ENCODE measurements at regions not wholly inside any gene's neighbourhood (a gene's known extent, or its start where the extent isn't known, plus 50 kb on each side); places are given as distances from the start of the nearest gene placed in this dataset.

DNA sequence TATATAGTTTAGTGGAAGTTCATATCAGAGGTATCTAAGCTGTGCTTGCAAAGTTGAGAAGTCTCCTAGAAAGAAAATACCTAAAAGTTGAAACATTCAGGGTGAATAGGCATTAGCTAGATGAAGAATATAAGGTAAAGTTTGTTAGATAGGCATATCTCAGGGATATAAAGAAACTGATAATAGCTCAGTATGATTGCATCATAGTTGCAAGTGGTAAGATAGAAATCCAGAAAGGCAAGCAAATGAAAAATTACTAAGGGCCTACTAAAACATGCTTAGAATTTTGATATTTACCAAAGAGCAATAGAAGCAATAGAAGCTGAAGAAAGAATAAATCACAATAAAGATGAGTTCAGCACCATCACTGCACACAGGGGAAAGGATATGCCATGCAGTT is 610.0 kb upstream of the ADGRL3 start:
- Histone ChIP-seq H2BK5ac (ENCODE audit: insufficient read length, low read length) (no peak overlapping the region), H3K23ac (ENCODE audit: insufficient read length, low read depth, low read length) (no peak overlapping the region), H3K9ac (ENCODE audit: extremely low read depth, insufficient read length, low read length) (no peak overlapping the region), H3K27me3 (ENCODE audit: insufficient read depth, low read length) (no peaks in the 10 kb centered on the region), H2BK15ac (ENCODE audit: low read depth, low read length) (no peak overlapping the region), H3K4ac (ENCODE audit: low read depth, low read length) (no peak overlapping the region), H3K4me1 (ENCODE audit: insufficient read depth, low read length) (no peaks in the 10 kb centered on the region), H4K8ac (replicated peaks; ENCODE audit: insufficient read length, low read depth, low read length) (no peak overlapping the region), H3K56ac (ENCODE audit: insufficient read length, low read depth, low read length) (no peak overlapping the region), H2AK5ac (ENCODE audit: insufficient read length, low read length) (no peak overlapping the region), H4K91ac (ENCODE audit: insufficient read length, low read depth, low read length) (no peak overlapping the region), H3K79me2 (ENCODE audit: insufficient read depth, low read length) (no peaks in the 10 kb centered on the region), H3T11ph (ENCODE audit: low read length) (no peak overlapping the region), H3K27ac (ENCODE audit: insufficient read length, low read depth, low read length) (no peak overlapping the region), H2BK20ac (ENCODE audit: low read depth, low read length, poor library complexity, severe bottlenecking) (no peak overlapping the region), H4K5ac (ENCODE audit: insufficient read length, low read depth, low read length) (no peak overlapping the region), H4K20me1 (ENCODE audit: control insufficient read depth, insufficient read depth, insufficient read length) (no peaks in the 10 kb centered on the region), H3K18ac (ENCODE audit: insufficient read length, low read depth, low read length) (no peak overlapping the region), H2AFZ (ENCODE audit: low read length) (no peak overlapping the region), H3K4me2 (ENCODE audit: insufficient read depth, insufficient read length, low read length) (no peak overlapping the region), H3K14ac (ENCODE audit: insufficient read depth, low read length) (no peak overlapping the region), H2BK120ac (ENCODE audit: low read depth, low read length, poor library complexity, severe bottlenecking) (no peak overlapping the region), H2BK12ac (ENCODE audit: insufficient read length, low read depth, low read length) (no peak overlapping the region), H3K23me2 (ENCODE audit: insufficient read length, low read depth, low read length, poor library complexity, severe bottlenecking) (no peaks in the 10 kb centered on the region), H3K79me1 (ENCODE audit: insufficient read depth, low read depth, low read length, poor library complexity, severe bottlenecking) (no peaks in the 10 kb centered on the region), H3K9me3 (ENCODE audit: control insufficient read depth, low read depth, low read length) (no peaks in the 10 kb centered on the region)
- Mint-ChIP-seq H3K27me3 (ENCODE audit: low read depth) (no peaks in the 10 kb centered on the region), H3K4me3 (no peak overlapping the region), H3K4me1 (no peaks in the 10 kb centered on the region), H3K27ac (no peak overlapping the region), H3K9me3 (no peaks in the 10 kb centered on the region), H3K36me3 (ENCODE audit: insufficient read depth in 1 of 3, low read depth in 3 of 3) (no peaks in the 10 kb centered on the region)
- no peak for DNase-seq
- TF ChIP-seq, protein P1, sequence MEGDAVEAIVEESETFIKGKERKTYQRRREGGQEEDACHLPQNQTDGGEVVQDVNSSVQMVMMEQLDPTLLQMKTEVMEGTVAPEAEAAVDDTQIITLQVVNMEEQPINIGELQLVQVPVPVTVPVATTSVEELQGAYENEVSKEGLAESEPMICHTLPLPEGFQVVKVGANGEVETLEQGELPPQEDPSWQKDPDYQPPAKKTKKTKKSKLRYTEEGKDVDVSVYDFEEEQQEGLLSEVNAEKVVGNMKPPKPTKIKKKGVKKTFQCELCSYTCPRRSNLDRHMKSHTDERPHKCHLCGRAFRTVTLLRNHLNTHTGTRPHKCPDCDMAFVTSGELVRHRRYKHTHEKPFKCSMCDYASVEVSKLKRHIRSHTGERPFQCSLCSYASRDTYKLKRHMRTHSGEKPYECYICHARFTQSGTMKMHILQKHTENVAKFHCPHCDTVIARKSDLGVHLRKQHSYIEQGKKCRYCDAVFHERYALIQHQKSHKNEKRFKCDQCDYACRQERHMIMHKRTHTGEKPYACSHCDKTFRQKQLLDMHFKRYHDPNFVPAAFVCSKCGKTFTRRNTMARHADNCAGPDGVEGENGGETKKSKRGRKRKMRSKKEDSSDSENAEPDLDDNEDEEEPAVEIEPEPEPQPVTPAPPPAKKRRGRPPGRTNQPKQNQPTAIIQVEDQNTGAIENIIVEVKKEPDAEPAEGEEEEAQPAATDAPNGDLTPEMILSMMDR (conservative IDR thresholded peaks at IDR 0.05), result no peak

Data from H9 (cell line).